HL-60/S4 (cell line): ENCODE measurements at regions not wholly inside any gene's neighbourhood (a gene's known extent, or its start where the extent isn't known, plus 50 kb on each side); places are given as distances from the start of the nearest gene placed in this dataset.
"Not testable (repeated sequence)": the region's sequence is repeated elsewhere in the genome, so short reads cannot be mapped to it uniquely, and the experiment has no call there.

ENCODE experiments used
- in situ Hi-C: fragments of 300-500 bp; cut with MboI; formaldehyde crosslinking; loops from 2 replicates; pipeline ENCODE4 v1.14.3; 2022; ENCODE audit warnings: low sequenced_read_pairs

DNA sequence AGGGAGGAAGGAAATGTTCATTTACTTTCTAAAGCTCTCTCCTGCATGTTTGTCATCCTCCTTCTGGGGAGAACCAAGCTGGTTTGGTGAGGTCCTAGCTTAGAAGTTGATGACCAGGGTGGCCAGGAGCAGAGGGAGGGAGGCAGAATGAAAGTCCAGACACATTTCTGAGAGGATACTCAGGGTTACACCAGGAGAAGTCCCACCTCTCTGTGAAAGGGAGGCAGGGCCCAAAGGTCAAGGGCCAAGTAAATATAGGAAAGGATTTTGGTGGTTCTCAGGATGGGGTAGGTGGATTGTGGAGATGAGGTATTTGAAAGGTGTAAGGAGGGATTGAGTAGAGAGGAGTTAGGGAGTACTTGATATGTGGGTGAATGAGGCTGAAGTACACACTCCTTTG is 58.0 kb upstream of the FBXO11 start:
- in situ Hi-C loops, result no loop called here

DNA sequence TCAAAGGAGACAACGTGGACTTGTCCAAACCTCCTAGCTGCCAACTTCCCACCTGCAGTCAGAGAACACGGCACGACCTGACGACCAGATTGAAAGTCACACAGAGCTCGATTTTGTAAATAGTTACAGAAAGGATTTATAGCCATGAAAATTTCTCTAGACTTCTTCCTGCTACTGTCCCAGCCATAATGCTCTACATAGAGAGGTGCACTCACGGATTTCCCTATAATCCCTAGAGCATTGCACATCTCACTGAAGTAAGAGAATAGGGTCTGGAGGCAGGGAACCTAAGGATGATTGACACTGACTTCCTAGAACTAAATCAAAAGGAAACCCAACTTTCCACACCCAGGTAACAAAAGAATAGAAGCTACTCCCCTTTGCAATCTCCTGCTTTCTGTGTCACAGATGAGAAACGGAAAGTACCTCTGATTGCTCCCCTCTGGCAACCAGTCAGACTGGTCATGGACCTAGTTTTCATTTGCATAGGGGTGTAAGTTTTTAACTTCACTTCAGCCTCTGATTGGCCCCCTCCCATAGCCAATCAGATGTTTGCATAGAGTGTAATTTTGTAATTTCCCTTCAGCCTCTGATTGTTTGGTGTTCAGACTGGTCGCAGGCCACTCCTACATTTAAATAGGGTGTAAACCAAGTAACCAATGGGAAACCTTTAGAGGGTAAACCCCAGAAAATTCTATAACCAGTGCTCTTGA is 58.6 kb upstream of the FBXO11 start:
- in situ Hi-C loops, result no loop called here

DNA sequence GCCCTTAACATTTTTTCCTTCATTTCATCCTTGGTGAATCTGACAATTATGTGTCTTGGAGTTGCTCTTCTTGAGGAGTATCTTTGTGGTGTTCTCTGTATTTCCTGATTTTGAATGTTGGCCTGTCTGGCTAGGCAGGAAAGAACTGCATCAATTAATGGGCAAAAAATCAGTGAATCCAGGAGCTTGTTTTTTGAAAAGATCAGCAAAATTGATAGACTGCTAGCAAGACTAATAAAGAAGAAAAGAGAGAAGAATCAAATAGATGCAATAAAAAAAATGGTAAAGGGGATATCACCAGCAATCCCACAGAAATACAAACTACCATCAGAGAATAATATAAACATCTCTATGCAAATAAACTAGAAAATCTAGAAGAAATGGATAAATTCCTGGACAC is 70.4 kb upstream of the FBXO11 start:
- in situ Hi-C loops, result not testable (repeated sequence)

GRCh38 chr2:47984041-47984440 is 77.7 kb upstream of the FBXO11 start:
- in situ Hi-C loops, result no loop called here

DNA sequence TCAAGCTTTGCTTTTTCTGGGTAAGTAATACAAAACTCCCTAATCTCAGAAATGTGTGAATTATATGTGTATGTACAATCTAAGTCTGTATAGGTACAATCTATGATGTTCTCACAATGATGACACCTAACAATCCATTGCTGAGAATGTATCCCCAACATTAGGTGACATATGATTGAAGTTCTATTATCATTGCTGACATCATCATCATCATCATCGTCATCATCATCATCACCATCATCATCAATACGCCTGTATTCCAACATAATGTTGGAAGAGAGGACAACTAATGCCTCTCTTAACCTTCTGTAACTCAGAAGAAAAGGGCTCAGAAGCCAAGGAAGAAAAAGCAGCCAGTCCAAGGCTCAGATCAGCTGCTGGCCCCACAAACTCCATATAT is 84.2 kb upstream of the FBXO11 start:
- in situ Hi-C loops, result no loop called here

DNA sequence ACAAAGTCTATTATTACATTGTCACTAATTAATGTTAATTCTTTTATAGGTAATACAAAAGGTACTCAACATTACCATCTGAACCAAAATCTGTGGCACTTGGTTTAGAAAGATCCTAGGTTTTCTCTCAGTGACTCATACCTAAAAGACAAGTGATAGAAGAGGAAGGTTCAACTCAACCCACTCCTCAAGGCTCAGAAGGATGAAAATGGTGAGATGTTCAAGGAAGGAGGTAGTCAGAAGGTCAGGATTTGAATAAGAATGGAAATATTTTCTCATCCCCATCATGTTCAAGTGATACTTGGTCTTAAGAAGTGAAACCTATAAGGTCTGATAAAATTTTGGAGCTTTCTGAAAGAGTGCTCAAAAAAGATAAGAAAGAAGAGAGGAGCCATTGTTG is 86.4 kb upstream of the FBXO11 start:
- in situ Hi-C loops, result no loop called here

DNA sequence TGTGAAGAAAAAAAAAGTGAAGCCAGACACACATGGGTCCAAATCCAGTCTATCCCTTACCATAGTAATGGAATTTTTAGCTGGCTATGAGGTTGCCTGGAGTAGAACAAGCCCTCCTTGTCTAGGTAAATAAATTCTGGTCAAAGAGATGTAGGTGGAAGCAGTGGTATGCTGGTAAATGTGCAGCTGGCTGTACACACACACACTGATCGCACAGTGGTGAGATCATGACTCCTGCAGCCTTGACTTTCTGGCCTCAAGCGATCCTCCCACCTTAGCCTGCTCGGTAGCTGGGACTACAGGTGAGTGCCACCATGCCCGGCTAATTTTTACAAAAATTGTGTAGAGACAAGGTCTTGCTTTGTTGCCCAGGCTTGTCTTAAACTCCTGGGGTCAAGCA is 90.5 kb upstream of the FBXO11 start:
- in situ Hi-C loops, result no loop called here

GRCh38 chr2:47999512-47999911 is 93.2 kb upstream of the FBXO11 start:
- in situ Hi-C loops, result no loop called here

DNA sequence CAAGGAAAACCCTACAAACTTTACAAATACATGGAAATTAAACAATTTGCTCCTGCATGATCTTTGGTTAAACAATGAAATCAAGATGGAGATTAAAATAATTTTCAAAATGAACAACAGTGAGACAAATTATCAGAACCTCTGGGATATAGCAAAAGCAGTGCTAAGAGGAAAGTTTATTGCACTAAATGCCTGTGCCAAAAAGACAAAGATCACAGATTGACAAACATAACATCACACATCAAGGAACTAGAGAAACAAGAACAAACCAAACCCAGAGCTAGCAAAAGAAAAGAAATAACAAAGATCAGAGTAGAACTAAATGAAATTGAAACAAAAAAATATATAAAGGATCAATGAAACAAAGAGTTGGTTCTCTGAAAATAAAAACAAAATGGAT is 95.2 kb upstream of the FBXO11 start:
- in situ Hi-C loops, result no loop called here

DNA sequence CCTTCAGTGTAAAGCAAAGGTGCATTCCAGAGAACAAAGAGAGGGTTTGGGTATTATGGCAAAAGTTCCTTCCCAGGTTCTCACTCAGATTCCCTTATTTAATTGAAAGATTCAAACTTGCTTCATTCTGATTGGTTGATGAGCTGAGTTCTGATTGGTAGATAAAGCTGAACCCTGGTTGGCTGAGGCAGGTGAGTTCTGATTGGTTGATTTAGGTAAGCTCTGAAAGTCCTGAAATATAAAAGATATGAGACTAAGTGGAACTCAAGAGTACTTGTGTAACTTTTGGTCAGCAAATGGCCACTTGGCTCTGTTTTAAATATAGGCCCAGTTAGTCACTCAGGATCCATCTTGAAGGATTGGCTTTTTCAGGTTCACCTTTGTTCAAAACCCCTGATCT is 99.8 kb upstream of the FBXO11 start:
- in situ Hi-C loops, result no loop called here

GRCh38 chr2:48007699-48008268 is 101.5 kb upstream of the FBXO11 start:
- in situ Hi-C loops, result no loop called here

GRCh38 chr2:48009256-48009655 is 103.0 kb upstream of the FBXO11 start:
- in situ Hi-C loops, result no loop called here

DNA sequence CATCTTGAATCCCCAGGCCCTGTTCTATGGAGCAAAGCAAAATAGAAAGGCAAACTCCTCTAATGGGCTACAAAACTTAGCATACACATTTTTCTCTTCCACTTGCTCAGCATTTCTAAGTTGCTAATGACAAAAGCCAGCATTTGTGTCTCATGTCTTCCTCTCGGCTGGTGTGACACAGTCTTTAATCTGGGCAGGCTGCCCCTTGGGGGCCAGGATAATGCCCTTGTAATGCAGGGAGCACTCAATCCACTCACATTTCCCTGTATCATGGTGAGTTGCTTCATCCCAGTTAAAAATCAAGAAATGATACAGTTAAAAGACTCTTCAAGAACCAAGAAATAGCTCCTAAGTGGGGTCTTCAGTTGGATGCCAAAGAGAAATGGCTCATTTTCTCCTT is 109.1 kb upstream of the FBXO11 start:
- in situ Hi-C loops, result no loop called here

- in situ Hi-C loops, result no loop called here
Observed at GRCh38 chr2:48016225-48017019, 110.1 kb upstream of the FBXO11 start.

DNA sequence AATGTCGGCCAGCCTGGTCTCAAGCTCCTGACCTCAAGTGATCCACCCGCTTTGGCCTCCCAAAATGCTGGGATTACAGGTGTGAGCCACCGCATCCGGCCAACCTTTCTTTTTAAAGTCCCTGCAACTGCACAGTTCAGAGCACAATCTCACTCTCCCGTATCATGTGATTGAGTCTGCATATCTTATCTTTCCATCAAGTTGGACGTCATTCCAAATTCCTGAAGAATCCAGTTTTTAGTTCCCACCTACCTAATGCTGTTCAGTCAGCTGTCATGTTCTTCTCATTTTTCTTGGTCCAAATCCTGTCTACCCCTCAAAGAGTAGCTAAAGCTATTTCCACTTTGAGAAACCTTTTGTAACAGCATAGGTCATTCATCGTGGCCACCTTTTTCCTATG is 110.8 kb upstream of the FBXO11 start:
- in situ Hi-C loops, result no loop called here

DNA sequence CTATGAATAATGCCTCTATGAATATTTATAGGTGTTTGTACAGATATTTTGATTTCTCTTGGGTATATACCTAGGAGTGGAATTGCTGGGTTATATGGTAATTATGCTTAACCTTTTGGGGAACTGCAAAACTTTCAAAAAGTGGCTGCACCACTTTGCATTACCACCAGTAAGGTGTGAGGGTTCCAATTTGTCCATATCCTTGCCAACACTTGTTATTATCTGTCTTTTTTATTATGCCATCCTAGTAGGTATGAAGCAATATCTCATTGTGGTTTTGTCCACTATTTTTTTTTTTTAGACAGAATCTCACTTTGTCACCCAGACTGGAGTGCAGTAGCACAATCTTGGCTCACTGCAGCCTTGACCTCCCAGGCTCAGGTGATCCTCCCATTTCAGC is 112.2 kb upstream of the FBXO11 start:
- in situ Hi-C loops, result no loop called here

GRCh38 chr2:48026865-48027264 is 120.6 kb upstream of the FBXO11 start:
- in situ Hi-C loops, result no loop called here

DNA sequence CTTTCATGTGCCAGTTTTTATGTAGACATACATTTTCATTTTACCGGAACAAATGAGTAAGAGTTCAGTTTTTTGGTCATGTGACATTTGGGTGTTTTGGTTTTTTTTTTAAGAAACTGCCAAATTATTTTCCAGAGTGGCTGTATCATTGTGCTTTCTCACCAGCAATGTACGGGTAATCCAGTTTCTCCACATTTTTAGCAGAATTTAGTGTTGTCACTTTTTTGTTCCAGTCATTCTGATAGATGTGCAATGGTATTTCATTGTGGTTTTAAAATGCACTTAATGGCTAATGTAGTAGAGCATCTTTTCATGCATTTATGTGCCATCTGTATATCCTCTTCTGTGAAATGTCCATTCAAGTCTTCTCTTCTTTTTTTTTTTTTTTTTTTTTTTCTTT is 126.5 kb upstream of the FBXO11 start:
- in situ Hi-C loops, result no loop called here

DNA sequence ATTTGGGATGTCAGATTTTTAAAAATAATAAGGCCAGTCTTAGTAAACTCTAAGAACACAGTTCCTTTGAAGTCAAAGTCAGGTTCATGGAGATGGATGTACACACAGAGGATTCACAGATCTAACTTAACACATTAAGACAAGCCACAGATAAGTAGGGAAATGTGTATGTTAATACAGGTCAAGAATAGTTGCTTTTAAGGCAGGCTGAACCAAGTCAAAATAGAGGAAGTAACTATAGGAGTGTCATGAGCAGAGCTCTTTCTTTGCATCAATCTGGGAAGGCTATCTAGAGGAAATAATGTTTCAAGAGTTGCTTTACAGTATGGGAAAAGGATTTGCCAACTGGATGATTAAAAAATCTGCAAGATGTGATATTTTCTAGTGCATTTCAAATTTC is 128.0 kb upstream of the FBXO11 start:
- in situ Hi-C loops, result no loop called here

GRCh38 chr2:48036312-48036711 is 130.0 kb upstream of the FBXO11 start:
- in situ Hi-C loops, result no loop called here

DNA sequence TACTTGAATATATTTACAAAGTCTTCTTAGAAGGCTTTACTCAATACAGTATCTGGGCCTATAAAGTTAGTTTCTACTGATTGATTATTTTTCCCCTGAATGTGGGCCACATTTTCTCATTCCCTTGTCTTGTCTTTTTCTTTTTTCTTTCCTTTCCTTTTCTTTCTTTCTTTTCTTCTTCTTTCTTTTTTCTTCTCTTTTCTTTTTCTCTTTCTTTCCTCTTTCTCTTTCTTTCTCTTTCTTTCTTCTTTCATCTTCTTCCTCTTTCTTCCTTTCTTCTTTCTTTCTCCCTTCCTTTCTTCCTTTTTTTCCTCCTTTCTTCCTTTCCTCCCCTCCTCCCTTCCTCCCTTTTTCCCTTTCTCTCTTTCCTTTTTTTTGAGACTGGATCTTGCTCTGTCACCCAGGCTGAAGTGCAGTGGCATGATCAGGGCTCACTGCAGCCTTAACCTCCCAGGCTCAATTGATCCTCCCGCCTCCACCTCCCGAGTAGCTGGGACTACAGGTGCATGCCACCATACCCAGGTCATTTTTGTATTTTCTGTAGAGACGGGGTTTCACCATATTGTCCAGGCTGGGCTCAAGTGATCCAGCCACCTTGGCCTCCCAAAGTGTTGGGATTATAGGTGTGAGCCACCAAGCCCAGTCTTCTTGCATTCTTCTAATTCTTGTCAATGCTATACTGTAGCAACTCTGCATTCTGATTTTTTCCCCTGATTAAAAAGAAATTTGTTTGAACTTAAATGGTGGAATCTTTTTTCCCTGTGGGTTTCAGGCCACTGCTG is 133.1 kb upstream of the FBXO11 start:
- in situ Hi-C loops, result no loop called here
